ENCODE measurements at regions not wholly inside any gene's neighbourhood (a gene's known extent, or its start where the extent isn't known, plus 50 kb on each side); places are given as distances from the start of the nearest gene placed in this dataset.

- H3K27ac ChIP-seq (replicated peaks): no peak overlapping the region
- TF ChIP-seq POLR2AphosphoS5 (IDR thresholded peaks at IDR 0.05; ENCODE audit: low read depth) (no peak), SPI1 (IDR thresholded peaks at IDR 0.05; ENCODE audit: borderline replicate concordance, low read depth) (no peak), CTCF (IDR thresholded peaks at IDR 0.05; ENCODE audit: insufficient read depth, low read length) (no peak), REST (IDR thresholded peaks at IDR 0.05; ENCODE audit: insufficient replicate concordance, low read depth) (no peak), GABPA (IDR thresholded peaks at IDR 0.05; ENCODE audit: low read depth) (no peak)
- no peak overlapping the region for H3K4me3 ChIP-seq (replicated peaks; ENCODE audit: insufficient read depth, low read length)
- H3K27me3 ChIP-seq (ENCODE audit: insufficient read depth, poor library complexity, severe bottlenecking): peaks cover 13% of the 10 kb centered on the region
- DNase-seq (ENCODE audit: low read depth in 1 of 2, low spot score in 1 of 2): no peak
Observed at GRCh38 chr1:201764579-201764978, 64.4 kb upstream of the IPO9 start.

- DNase-seq (ENCODE audit: low read depth in 1 of 2, low spot score in 1 of 2): no peak
- H3K27me3 ChIP-seq (ENCODE audit: insufficient read depth, poor library complexity, severe bottlenecking): peaks cover 13% of the 10 kb centered on the region
- TF ChIP-seq REST (IDR thresholded peaks at IDR 0.05; ENCODE audit: insufficient replicate concordance, low read depth): no peak
- TF ChIP-seq CTCF (IDR thresholded peaks at IDR 0.05; ENCODE audit: insufficient read depth, low read length): no peak
- TF ChIP-seq SPI1 (IDR thresholded peaks at IDR 0.05; ENCODE audit: borderline replicate concordance, low read depth): no peak
- TF ChIP-seq GABPA (IDR thresholded peaks at IDR 0.05; ENCODE audit: low read depth): no peak
- no peak for TF ChIP-seq POLR2AphosphoS5 (IDR thresholded peaks at IDR 0.05; ENCODE audit: low read depth)
- H3K27ac ChIP-seq (replicated peaks): no peak overlapping the region
- no peak overlapping the region for H3K4me3 ChIP-seq (replicated peaks; ENCODE audit: insufficient read depth, low read length)
Observed at GRCh38 chr1:201766131-201766866, 62.7 kb upstream of the IPO9 start.

- no peak overlapping the region for H3K4me3 ChIP-seq (replicated peaks; ENCODE audit: insufficient read depth, low read length)
- H3K27me3 ChIP-seq (ENCODE audit: insufficient read depth, poor library complexity, severe bottlenecking): peaks cover 12% of the 10 kb centered on the region
- no peak overlapping the region for H3K27ac ChIP-seq (replicated peaks)
- DNase-seq (ENCODE audit: low read depth in 1 of 2, low spot score in 1 of 2): no peak
- TF ChIP-seq REST (IDR thresholded peaks at IDR 0.05; ENCODE audit: insufficient replicate concordance, low read depth): no peak
- no peak for TF ChIP-seq GABPA (IDR thresholded peaks at IDR 0.05; ENCODE audit: low read depth)
- no peak for TF ChIP-seq CTCF (IDR thresholded peaks at IDR 0.05; ENCODE audit: insufficient read depth, low read length)
Observed at GRCh38 chr1:201767339-201767738, 61.6 kb upstream of the IPO9 start.

Measured in HL-60 (cell line).